DMS53 treated with DMSO at 0.1 percent for 48 hours (cell line): ENCODE measurements at regions not wholly inside any gene's neighbourhood (a gene's known extent, or its start where the extent isn't known, plus 50 kb on each side); places are given as distances from the start of the nearest gene placed in this dataset.
"Not testable (repeated sequence)": the region's sequence is repeated elsewhere in the genome, so short reads cannot be mapped to it uniquely, and the experiment has no call there.

Experiments used
- DNase-seq: peaks from one replicate; lab custom pipeline; 2025; ENCODE audit not compliant: unreplicated experiment; lab: John Stamatoyannopoulos, UW

- no peak for DNase-seq
These were observed 329.2 kb downstream of the DSC3 start for GRCh38 chr18:30713299-30713698.

GRCh38 chr18:30712383-30712782 is 330.2 kb downstream of the DSC3 start:
- DNase-seq = no peak

DNA sequence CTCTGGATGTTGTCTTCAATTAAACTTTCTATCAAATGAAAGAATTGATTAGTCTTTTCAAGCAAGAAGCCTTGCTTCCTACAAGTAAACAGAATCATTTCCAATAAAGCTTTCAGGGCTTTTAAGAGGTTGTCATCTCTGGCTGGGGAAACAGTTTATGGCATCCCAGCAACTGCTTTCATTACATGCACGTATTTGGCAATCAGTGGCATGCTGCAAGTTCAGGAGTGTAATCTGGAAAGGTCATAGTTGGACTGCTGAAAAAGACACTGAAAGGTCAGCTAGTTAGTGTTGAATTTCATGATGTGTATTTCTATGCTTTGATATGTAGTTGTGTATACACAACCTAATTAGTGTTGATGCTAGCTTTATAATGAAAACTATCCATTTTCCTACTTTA is 332.9 kb downstream of the DSC3 start:
- DNase-seq = no peak

DNA sequence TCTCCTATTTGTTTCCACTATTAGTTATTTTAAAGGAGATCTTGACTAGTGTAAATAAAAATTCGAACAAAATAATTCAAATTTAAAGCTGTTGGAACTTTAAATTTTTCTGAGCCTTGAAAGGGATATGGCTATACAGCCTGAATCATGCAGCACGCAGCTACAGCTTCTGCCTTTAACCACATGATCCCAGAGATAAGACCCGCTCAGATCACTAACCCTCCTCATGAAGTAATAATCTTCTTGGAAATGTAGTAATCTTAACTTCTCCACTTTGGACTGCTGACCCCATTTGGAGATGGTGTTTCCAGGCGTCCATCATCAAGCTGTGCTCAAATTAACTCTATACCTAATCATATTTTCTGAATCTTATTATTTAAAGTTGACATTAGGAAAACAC is 336.6 kb downstream of the DSC3 start:
- no peak for DNase-seq

DNA sequence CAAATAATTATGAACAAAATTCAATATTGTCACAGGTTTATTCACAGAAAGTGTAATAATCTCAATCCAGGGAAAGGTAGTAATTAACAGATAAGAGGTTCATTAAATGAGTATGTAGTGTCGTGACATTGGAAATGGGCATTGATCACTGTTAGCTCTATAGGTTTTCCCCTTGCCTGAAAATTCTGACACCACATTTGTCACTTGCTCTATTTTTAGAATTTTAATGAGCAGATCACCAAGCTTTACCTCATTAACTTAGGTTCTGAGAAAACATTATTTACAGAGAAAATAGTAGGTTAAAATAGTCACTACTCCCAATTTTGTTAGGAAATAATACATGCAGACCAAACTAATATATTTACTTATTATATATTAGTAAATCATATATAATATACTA is 344.0 kb downstream of the DSC3 start:
- DNase-seq = no peak

DNA sequence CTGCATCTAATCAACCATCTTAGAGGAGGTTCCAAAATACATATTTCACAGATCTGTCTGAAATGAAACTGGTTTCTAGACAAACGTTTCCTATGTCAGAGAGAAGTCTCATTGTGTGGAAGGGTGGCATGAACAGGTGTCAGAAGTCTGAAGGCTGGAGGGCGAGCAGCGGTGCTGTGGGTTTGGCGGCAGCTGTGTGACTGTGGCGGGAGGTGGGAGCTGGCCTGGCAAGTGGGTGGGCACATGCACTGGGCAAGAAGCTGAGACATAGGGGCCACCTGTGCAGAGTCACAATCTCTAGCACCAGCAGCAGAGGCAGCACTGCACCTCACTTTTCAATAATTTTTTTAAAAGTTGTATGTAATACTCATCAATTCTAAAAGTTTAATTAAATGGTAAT is 346.3 kb downstream of the DSC3 start:
- DNase-seq = no peak

- DNase-seq = no peak
These were observed 347.8 kb downstream of the DSC3 start for GRCh38 chr18:30694773-30695172.

- no peak for DNase-seq
These were observed 353.3 kb downstream of the DSC3 start for GRCh38 chr18:30689216-30689615.

DNA sequence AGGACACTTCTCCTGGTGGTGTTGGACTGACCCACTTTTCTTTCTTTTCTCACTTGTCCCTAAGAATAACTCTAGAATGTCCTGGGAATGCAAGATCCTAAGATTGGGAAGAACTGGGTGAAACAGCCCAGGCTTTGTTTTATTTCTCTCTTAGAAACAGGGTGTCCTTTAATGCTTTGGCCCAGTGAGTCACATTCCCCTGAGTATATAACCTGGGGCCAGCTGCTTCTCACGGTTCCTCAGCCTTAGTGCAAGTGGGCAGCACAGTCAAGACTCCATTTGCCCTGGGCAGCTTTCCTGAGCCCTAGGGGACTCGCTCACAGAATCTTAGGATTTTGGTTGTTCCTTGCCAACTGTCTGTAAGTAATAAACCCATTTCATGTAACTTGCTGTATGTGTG is 355.0 kb downstream of the DSC3 start:
- DNase-seq = no peak

DNA sequence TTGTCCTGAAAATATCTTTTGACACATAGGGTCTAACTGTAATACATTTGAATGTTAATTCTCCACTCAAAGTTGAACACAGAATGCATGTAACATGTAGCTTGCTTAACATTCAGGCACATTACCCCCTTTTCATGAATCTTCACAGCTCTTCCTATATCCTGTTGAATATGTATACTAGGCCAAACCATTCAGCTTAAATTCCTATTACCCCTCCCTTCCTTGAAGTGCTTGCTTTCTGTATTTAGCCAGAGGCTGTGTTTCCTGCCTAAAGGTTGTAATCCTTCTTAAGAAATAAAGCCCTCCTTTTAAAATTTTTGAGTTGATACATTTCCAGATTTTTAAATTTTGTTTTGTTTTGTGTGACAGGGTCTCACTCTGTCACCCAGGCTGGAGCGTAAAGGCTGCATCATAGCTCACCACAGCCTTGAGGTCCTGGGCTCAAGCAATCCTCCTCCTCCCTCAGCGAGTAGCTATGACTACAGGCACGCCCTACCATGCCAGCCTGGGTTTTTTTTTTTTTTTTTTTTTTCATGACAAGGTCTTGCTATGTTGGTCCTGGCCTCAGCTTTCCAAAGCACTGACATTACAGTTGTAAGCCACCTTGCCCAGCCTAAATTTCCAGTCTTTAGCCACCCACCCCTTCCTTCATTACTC is 357.6 kb downstream of the DSC3 start:
- no peak for DNase-seq

GRCh38 chr18:30683836-30684235 is 358.7 kb downstream of the DSC3 start:
- DNase-seq = no peak

GRCh38 chr18:30682672-30683071 is 359.9 kb downstream of the DSC3 start:
- DNase-seq = no peak

DNA sequence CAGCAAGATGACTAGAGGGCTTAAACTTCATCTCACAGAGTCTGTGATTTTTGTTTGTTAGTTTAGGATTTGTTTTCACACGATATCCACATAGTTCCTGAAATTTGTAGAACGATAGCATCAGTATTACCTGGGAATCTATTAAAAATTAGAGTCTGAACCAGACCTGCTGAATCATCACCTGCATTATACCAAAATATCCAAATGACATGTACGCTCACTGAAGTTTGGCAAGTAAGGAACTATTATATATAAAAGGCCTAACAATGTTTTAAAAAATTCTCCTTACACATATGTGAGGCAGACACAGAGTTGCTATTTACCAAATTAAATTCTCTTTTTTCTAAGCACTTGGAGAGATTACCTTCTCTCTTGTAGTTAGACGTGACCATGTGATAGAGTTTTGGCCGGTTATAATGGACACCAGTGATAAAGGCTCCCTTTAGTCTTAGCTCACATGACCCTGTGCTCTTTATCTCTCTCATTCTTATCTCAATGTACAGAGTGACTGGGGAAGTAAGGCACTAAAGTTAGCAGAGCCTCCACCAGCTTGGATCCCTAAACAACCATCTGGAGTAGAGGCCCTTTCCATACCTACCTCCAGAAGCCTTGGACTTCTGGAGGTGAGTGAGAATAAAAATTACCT is 363.1 kb downstream of the DSC3 start:
- DNase-seq = no peak

DNA sequence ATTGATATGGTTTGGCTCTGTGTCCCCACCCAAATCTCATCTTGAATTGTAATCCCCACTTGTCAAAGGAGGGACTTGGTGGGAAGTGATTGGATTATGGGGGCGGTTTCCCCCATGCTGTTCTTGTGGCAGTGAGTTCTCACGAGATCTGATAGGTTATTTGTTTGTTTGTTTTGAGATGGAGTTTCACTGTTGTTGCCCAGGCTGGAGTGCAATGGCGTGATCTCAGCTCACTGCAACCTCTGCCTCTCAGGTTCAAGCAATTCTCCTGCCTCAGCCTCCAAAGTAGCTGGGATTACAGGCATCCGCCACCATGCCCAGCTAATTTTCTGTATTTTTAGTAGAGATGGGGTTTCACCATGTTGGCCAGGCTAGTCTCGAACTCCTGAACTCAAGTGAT is 364.7 kb downstream of the DSC3 start:
- not testable (repeated sequence) for DNase-seq

DNA sequence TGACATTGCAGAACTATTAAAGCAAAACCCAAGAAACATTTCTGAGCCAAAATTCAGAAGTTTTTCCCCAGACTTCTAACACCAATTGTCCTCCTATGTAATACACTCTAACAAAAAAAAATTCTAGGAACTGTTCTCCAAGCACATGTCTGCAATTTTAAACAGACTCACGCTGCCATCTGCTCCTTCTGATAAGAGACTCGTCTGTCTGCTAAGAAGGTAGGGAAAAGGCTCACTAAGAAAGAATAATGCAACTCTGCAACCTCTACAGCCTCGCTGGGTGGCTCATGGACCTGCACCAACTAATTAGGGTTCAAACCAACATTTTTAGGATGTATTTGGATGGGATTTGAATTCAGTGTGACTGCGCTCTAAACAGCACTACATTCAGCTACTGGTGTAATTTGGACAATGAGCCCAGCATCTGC is 366.5 kb downstream of the DSC3 start:
- no peak for DNase-seq

GRCh38 chr18:30675493-30675892 is 367.0 kb downstream of the DSC3 start:
- no peak for DNase-seq

GRCh38 chr18:30675072-30675471 is 367.5 kb downstream of the DSC3 start:
- DNase-seq = no peak

DNA sequence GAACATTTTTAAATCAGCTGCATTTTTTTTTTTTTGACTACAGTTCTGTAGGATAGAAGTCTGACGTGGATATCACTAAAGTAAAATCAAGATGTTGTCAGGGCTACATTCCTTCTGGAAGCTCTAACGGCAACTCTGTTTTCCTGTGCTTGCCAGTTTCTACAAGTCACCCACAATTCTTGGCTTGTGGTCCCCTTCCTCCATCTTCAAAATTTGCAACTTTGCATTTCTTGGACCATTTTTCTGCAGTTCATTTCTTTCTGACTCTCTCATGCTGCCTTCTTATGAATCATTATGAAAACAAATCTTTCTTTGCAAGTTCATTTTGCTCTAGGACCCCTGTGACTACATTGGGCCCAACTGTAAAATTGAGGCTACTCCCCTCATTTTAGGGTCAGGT is 367.9 kb downstream of the DSC3 start:
- no peak for DNase-seq

GRCh38 chr18:30672439-30672838 is 370.1 kb downstream of the DSC3 start:
- not testable (repeated sequence) for DNase-seq

- DNase-seq = no peak
These were observed 384.2 kb downstream of the DSC3 start for GRCh38 chr18:30658306-30658705.

DNA sequence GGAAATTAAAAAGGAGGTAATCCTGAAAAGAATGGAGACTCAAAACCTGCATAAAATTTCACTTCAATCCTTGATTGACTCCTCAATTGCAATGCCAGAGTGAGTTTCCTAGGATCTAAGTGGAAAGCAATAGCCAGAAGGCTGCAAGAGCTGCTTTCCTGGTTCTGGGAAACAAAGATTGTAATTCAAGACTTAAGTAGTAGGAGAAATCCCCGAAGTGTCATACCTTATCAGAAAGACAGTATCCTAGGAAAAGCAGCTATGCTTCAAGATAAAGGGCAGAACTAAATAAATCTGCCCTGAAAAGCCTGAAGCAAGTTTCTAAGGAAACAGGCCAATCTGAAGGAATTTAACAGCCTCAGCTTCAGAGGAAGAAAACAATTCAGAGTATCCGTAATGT is 390.2 kb downstream of the DSC3 start:
- no peak for DNase-seq

GRCh38 chr18:30650499-30650898 is 392.0 kb downstream of the DSC3 start:
- DNase-seq = no peak

DNA sequence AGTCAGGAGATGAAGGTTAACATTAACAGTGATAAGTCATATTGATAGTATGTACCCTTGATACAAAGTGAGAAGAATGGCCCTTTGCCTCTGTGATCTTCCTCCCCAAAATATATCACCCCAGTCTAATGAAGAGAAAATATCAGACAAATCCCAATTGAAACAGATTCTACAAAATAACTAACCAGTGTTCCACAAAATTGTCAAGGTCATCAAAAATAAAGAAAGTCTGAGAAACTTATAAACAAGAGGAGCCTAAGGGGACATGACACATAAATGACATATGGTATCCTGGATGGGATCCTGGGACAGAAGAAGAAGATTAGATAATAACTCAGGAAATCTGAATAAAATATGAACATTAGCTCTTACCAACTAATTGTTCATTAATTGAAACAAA is 398.4 kb downstream of the DSC3 start:
- no peak for DNase-seq
